Right lobe of liver (tissue), 4 donors: ENCODE measurements at regions not wholly inside any gene's neighbourhood (a gene's known extent, or its start where the extent isn't known, plus 50 kb on each side); places are given as distances from the start of the nearest gene placed in this dataset.

ENCODE experiments used
- POLR2A ChIP-seq: fragments of 450-650 bp; IDR thresholded peaks from one replicate; pipeline ENCODE4 v1.6.1; 2017; ENCODE audit warnings: antibody characterized with exemption, mild to moderate bottlenecking
- TF ChIP-seq, protein P1 (sequence below), 4 donors: fragments of 200-600 bp in 3 of 4; fragments of 450-650 bp in 1 of 4; IDR thresholded peaks; one replicate each; pipeline versions ENCODE4 v1.5.1 to v1.8.0; 2016 to 2022; ENCODE audit warnings: antibody characterized with exemption in 4 of 4, mild to moderate bottlenecking in 2 of 4
- donor health status: DM: no; HTN: no; CAD: no.
- donor health status: DM: no; HTN: no; CAD: no.
- donor health status: DM: no; HTN: yes; CAD: no.

DNA sequence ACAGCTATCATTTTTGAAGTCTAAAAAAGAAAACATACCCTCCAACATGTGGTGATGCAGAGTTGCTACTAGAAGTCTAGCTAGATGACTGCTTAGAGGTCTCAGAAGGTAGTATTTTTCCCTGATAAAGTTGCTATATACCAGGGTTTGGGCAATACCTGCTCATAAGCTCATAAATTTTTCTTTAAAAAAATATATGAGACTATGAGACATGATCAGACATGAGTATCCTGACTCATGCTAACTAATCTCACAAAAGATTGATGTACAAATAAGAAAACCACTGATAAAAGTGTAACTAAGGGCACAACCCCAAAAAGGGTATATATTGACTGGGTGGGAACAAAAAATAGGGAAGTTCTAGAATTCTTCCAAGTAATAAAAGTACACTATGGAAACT lies 740.9 kb downstream of the METTL15 start:
- TF ChIP-seq POLR2A: no peak
- TF ChIP-seq, protein P1, sequence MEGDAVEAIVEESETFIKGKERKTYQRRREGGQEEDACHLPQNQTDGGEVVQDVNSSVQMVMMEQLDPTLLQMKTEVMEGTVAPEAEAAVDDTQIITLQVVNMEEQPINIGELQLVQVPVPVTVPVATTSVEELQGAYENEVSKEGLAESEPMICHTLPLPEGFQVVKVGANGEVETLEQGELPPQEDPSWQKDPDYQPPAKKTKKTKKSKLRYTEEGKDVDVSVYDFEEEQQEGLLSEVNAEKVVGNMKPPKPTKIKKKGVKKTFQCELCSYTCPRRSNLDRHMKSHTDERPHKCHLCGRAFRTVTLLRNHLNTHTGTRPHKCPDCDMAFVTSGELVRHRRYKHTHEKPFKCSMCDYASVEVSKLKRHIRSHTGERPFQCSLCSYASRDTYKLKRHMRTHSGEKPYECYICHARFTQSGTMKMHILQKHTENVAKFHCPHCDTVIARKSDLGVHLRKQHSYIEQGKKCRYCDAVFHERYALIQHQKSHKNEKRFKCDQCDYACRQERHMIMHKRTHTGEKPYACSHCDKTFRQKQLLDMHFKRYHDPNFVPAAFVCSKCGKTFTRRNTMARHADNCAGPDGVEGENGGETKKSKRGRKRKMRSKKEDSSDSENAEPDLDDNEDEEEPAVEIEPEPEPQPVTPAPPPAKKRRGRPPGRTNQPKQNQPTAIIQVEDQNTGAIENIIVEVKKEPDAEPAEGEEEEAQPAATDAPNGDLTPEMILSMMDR (IDR thresholded peaks at IDR 0.05): no peak
